Kidney glomerular epithelial cell (primary cell): ENCODE measurements at regions not wholly inside any gene's neighbourhood (a gene's known extent, or its start where the extent isn't known, plus 50 kb on each side); places are given as distances from the start of the nearest gene placed in this dataset.
"Not testable (repeated sequence)": the region's sequence is repeated elsewhere in the genome, so short reads cannot be mapped to it uniquely, and the experiment has no call there.

Source experiments
- DNase-seq: peaks from one replicate; lab custom pipeline; 2025; lab: John Stamatoyannopoulos, UW

- DNase-seq: no peak
Measured at GRCh38 chr1:166616206-166616605, 223.1 kb upstream of the POGK start.

- no peak for DNase-seq
Measured at GRCh38 chr1:166626711-166627110, 212.6 kb upstream of the POGK start.

- no peak for DNase-seq
Measured at GRCh38 chr1:166627558-166627957, 211.7 kb upstream of the POGK start.

- DNase-seq: no peak
Measured at GRCh38 chr1:166628259-166628658, 211.0 kb upstream of the POGK start.

GRCh38 chr1:166629946-166630345 lies 209.3 kb upstream of the POGK start:
- no peak for DNase-seq

GRCh38 chr1:166630369-166630768 lies 208.9 kb upstream of the POGK start:
- no peak for DNase-seq

- DNase-seq: no peak
Measured at GRCh38 chr1:166638137-166638536, 201.1 kb upstream of the POGK start.

- not testable (repeated sequence) for DNase-seq
Measured at GRCh38 chr1:166657228-166657627, 182.0 kb upstream of the POGK start.

- DNase-seq: not testable (repeated sequence)
Measured at GRCh38 chr1:166666790-166667189, 172.5 kb upstream of the POGK start.

GRCh38 chr1:166667600-166667999 lies 171.7 kb upstream of the POGK start:
- DNase-seq: not testable (repeated sequence)

- DNase-seq: no peak
Measured at GRCh38 chr1:166671627-166672026, 167.6 kb upstream of the POGK start.

GRCh38 chr1:166673722-166674121 lies 165.6 kb upstream of the POGK start:
- DNase-seq: no peak

- no peak for DNase-seq
Measured at GRCh38 chr1:166675213-166675612, 164.1 kb upstream of the POGK start.

GRCh38 chr1:166676981-166677380 lies 162.3 kb upstream of the POGK start:
- DNase-seq: no peak

GRCh38 chr1:166679369-166679768 lies 159.9 kb upstream of the POGK start:
- DNase-seq: no peak

- DNase-seq: no peak
Measured at GRCh38 chr1:166682588-166682987, 156.7 kb upstream of the POGK start.

GRCh38 chr1:166684669-166685068 lies 154.6 kb upstream of the POGK start:
- not testable (repeated sequence) for DNase-seq

- DNase-seq: no peak
Measured at GRCh38 chr1:166685200-166685599, 154.1 kb upstream of the POGK start.

- DNase-seq: not testable (repeated sequence)
Measured at GRCh38 chr1:166685891-166686290, 153.4 kb upstream of the POGK start.

- not testable (repeated sequence) for DNase-seq
Measured at GRCh38 chr1:166690596-166690995, 148.7 kb upstream of the POGK start.

GRCh38 chr1:166691476-166691875 lies 147.8 kb upstream of the POGK start:
- no peak for DNase-seq

- no peak for DNase-seq
Measured at GRCh38 chr1:166692346-166692745, 146.9 kb upstream of the POGK start.

- DNase-seq: no peak
Measured at GRCh38 chr1:166693158-166693557, 146.1 kb upstream of the POGK start.

GRCh38 chr1:166693673-166694297 lies 145.5 kb upstream of the POGK start:
- DNase-seq: no peak
